ENCODE measurements at regions not wholly inside any gene's neighbourhood (a gene's known extent, or its start where the extent isn't known, plus 50 kb on each side); places are given as distances from the start of the nearest gene placed in this dataset.

DNA sequence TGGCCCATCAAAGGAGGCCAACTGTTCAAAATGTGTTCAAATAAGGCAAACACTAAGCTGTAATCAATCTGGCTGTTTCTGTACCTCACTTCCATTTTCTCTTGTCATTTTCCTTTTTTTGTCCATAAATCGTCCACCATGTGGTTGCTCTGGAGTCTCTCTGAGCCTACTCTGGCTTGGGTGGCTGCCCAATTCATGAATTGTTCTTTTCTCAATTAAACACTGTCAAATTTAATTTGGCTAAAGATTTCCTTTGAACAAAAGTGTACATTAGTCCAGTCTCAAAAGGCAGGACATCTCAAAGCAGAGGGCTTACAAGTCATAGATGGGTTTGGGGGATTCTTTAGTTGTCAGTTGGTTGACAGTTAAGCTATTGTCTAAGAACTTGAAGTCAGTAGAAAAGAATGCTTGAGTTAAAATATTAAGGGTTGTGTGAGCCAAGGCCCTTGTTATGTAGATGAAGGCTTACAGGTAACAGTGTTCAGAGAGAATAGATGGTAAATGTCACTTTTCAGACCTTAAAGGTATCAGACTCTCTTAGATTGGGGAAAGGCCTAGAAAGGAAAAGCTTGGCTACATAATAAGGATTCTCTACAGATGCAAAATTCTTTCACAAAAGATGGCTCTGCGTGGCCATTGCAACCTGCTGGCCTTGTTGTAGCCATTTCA, 831.2 kb upstream of the CDH2 start:
- Histone ChIP-seq H3K79me2 (ENCODE audit: insufficient read depth, low read length) (no peaks in the 10 kb centered on the region), H3K9ac (ENCODE audit: low read depth, low read length, poor library complexity, severe bottlenecking) (no peak overlapping the region), H3F3A (ENCODE audit: low read depth) (no peaks in the 10 kb centered on the region), H4K20me1 (ENCODE audit: insufficient read depth, low read length, poor library complexity, severe bottlenecking) (no peaks in the 10 kb centered on the region), H3K27me3 (ENCODE audit: insufficient read depth, low read length, poor library complexity, severe bottlenecking) (no peaks in the 10 kb centered on the region), H3K9me3 (ENCODE audit: insufficient read depth, low read depth, low read length) (no peaks in the 10 kb centered on the region), H3K4me2 (ENCODE audit: low read depth, low read length, poor library complexity, severe bottlenecking) (no peak overlapping the region), H3K9me2 (replicated peaks; ENCODE audit: low read depth, low read length) (no peaks in the 10 kb centered on the region), H3K4me3 (ENCODE audit: low read length, poor library complexity, severe bottlenecking) (no peak overlapping the region), H3K4me1 (ENCODE audit: insufficient read depth, low read length, poor library complexity, severe bottlenecking) (no peaks in the 10 kb centered on the region), H3K36me3 (ENCODE audit: insufficient read depth, low read length) (no peaks in the 10 kb centered on the region), H2AFZ (ENCODE audit: low read length) (no peak overlapping the region)
- TF ChIP-seq, protein P1, sequence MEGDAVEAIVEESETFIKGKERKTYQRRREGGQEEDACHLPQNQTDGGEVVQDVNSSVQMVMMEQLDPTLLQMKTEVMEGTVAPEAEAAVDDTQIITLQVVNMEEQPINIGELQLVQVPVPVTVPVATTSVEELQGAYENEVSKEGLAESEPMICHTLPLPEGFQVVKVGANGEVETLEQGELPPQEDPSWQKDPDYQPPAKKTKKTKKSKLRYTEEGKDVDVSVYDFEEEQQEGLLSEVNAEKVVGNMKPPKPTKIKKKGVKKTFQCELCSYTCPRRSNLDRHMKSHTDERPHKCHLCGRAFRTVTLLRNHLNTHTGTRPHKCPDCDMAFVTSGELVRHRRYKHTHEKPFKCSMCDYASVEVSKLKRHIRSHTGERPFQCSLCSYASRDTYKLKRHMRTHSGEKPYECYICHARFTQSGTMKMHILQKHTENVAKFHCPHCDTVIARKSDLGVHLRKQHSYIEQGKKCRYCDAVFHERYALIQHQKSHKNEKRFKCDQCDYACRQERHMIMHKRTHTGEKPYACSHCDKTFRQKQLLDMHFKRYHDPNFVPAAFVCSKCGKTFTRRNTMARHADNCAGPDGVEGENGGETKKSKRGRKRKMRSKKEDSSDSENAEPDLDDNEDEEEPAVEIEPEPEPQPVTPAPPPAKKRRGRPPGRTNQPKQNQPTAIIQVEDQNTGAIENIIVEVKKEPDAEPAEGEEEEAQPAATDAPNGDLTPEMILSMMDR (conservative IDR thresholded peaks at IDR 0.05; ENCODE audit: low read length) = no peak
- no peak for TF ChIP-seq EZH2phosphoT487 (IDR thresholded peaks at IDR 0.05; ENCODE audit: borderline replicate concordance)

DNA sequence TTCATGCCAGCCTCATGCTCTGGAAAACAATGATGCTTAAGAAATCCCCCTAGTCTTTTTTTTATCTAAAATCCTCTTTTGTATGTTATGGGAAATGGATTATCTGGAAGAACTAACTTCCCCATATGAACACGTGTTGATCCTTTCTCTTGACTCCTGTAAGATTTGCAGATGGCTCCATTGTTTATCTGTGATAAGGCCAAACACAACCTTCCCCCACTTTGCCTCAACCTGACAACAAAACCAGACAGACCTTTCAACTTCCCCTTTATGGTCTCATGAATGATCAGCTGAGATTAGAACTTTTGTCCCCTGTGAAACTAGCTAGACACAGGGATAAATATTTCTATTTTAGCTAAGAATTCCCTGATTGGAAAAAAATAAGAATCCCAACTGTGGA, 828.0 kb upstream of the CDH2 start:
- TF ChIP-seq, protein P1 (conservative IDR thresholded peaks at IDR 0.05; ENCODE audit: low read length) = no peak
- TF ChIP-seq EZH2phosphoT487 (IDR thresholded peaks at IDR 0.05; ENCODE audit: borderline replicate concordance) = no peak
- H3K79me2 ChIP-seq (ENCODE audit: insufficient read depth, low read length) = no peaks in the 10 kb centered on the region
- H3K4me2 ChIP-seq (ENCODE audit: low read depth, low read length, poor library complexity, severe bottlenecking) = no peak overlapping the region
- H3K4me1 ChIP-seq (ENCODE audit: insufficient read depth, low read length, poor library complexity, severe bottlenecking) = no peaks in the 10 kb centered on the region
- H3K27me3 ChIP-seq (ENCODE audit: insufficient read depth, low read length, poor library complexity, severe bottlenecking) = no peaks in the 10 kb centered on the region
- no peaks in the 10 kb centered on the region for H3F3A ChIP-seq (ENCODE audit: low read depth)
- no peaks in the 10 kb centered on the region for H4K20me1 ChIP-seq (ENCODE audit: insufficient read depth, low read length, poor library complexity, severe bottlenecking)
- H3K36me3 ChIP-seq (ENCODE audit: insufficient read depth, low read length) = no peaks in the 10 kb centered on the region
- H2AFZ ChIP-seq (ENCODE audit: low read length) = no peak overlapping the region
- no peak overlapping the region for H3K9ac ChIP-seq (ENCODE audit: low read depth, low read length, poor library complexity, severe bottlenecking)
- H3K4me3 ChIP-seq (ENCODE audit: low read length, poor library complexity, severe bottlenecking) = no peak overlapping the region
- no peaks in the 10 kb centered on the region for H3K9me3 ChIP-seq (ENCODE audit: insufficient read depth, low read depth, low read length)
- H3K9me2 ChIP-seq (replicated peaks; ENCODE audit: low read depth, low read length) = no peaks in the 10 kb centered on the region

DNA sequence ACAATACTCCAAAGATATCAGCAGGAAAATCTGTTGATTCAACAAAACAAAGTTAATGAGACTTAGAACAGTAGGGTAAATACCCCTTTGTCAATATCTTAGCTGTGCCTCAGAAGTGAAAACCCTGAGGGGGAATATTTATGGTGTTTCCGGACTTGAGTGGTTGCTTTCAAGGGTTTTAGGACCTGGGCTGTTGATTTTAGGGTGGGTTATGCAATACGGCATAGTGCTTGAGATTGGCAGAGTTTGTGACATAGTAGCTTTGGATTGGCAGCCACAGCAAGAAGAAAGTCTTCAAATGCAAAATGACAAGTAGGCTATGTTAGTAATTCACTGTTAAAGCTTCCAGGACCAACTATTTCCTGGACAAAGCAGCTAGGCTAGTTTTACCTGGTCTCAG, 826.3 kb upstream of the CDH2 start:
- H3K4me1 ChIP-seq (ENCODE audit: insufficient read depth, low read length, poor library complexity, severe bottlenecking) = no peaks in the 10 kb centered on the region
- no peak overlapping the region for H2AFZ ChIP-seq (ENCODE audit: low read length)
- no peak overlapping the region for H3K4me3 ChIP-seq (ENCODE audit: low read length, poor library complexity, severe bottlenecking)
- H3K27me3 ChIP-seq (ENCODE audit: insufficient read depth, low read length, poor library complexity, severe bottlenecking) = no peaks in the 10 kb centered on the region
- H3K9me2 ChIP-seq (replicated peaks; ENCODE audit: low read depth, low read length) = no peaks in the 10 kb centered on the region
- no peaks in the 10 kb centered on the region for H4K20me1 ChIP-seq (ENCODE audit: insufficient read depth, low read length, poor library complexity, severe bottlenecking)
- H3K79me2 ChIP-seq (ENCODE audit: insufficient read depth, low read length) = no peaks in the 10 kb centered on the region
- no peaks in the 10 kb centered on the region for H3F3A ChIP-seq (ENCODE audit: low read depth)
- no peak overlapping the region for H3K9ac ChIP-seq (ENCODE audit: low read depth, low read length, poor library complexity, severe bottlenecking)
- TF ChIP-seq, protein P1 (conservative IDR thresholded peaks at IDR 0.05; ENCODE audit: low read length) = no peak
- TF ChIP-seq EZH2phosphoT487 (IDR thresholded peaks at IDR 0.05; ENCODE audit: borderline replicate concordance) = no peak
- H3K9me3 ChIP-seq (ENCODE audit: insufficient read depth, low read depth, low read length) = no peaks in the 10 kb centered on the region
- no peaks in the 10 kb centered on the region for H3K36me3 ChIP-seq (ENCODE audit: insufficient read depth, low read length)
- no peak overlapping the region for H3K4me2 ChIP-seq (ENCODE audit: low read depth, low read length, poor library complexity, severe bottlenecking)
